Endodermal cell (in vitro differentiated cells): ENCODE measurements at regions not wholly inside any gene's neighbourhood (a gene's known extent, or its start where the extent isn't known, plus 50 kb on each side); places are given as distances from the start of the nearest gene placed in this dataset.

ENCODE experiments used
- DNase-seq: peaks from one replicate; pipeline ENCODE4 v3.0.0-alpha.2; 2017
- H3K27ac ChIP-seq: 2 replicates; pipeline ENCODE4 v1.5.1; 2013; ENCODE audit warnings: mild to moderate bottlenecking, low read depth, low read length, moderate library complexity
- H3K27me3 ChIP-seq: 2 replicates; pipeline ENCODE4 v1.6.1; 2013; ENCODE audit warnings: mild to moderate bottlenecking, low read length, moderate library complexity; ENCODE audit not compliant: insufficient read depth, control insufficient read depth, poor library complexity, severe bottlenecking
- H3K36me3 ChIP-seq: 2 replicates; pipeline ENCODE4 v1.7.0; 2013; ENCODE audit warnings: mild to moderate bottlenecking, low read length, moderate library complexity; ENCODE audit not compliant: control insufficient read depth, insufficient read depth
- H3K4me1 ChIP-seq: one replicate; pipeline ENCODE4 v1.7.0; 2013; ENCODE audit warnings: low read length; ENCODE audit not compliant: control insufficient read depth, insufficient read depth
- H3K4me3 ChIP-seq: 2 replicates; pipeline ENCODE4 v1.5.1; 2013; ENCODE audit warnings: mild to moderate bottlenecking, low read length, moderate library complexity
- H3K9ac ChIP-seq: 2 replicates; pipeline ENCODE4 v1.6.1; 2013; ENCODE audit warnings: mild to moderate bottlenecking, low read length, moderate library complexity; ENCODE audit not compliant: poor library complexity, severe bottlenecking; ENCODE audit errors: extremely low read depth
- H3K9me3 ChIP-seq: 2 replicates; pipeline ENCODE4 v1.6.1; 2013; ENCODE audit warnings: mild to moderate bottlenecking, low read length, moderate library complexity; ENCODE audit not compliant: control insufficient read depth
- H3K27ac Mint-ChIP-seq: 2 replicates; pipeline ENCODE4 v1.8.0; 2020; ENCODE audit warnings: mixed read lengths
- H3K27me3 Mint-ChIP-seq: 2 replicates; pipeline ENCODE4 v1.8.0; 2021; ENCODE audit warnings: mild to moderate bottlenecking, mixed read lengths; ENCODE audit not compliant: insufficient read depth
- H3K36me3 Mint-ChIP-seq: 2 replicates; pipeline ENCODE4 v1.8.0; 2020; ENCODE audit warnings: low read depth, mixed read lengths
- H3K4me1 Mint-ChIP-seq: 2 replicates; pipeline ENCODE4 v1.8.0; 2020; ENCODE audit warnings: mixed read lengths
- H3K4me3 Mint-ChIP-seq: 2 replicates; pipeline ENCODE4 v1.8.0; 2020; ENCODE audit warnings: mild to moderate bottlenecking, moderate library complexity, mixed read lengths
- H3K9me3 Mint-ChIP-seq: 2 replicates; pipeline ENCODE4 v1.8.0; 2020; ENCODE audit warnings: mild to moderate bottlenecking, mixed read lengths
- WGBS, 2 experiments: methylation state at CpG; one replicate each; pipeline versions ENCODE4 v1.1.5 to v1.1.7; 2013; ENCODE audit warnings: missing lambda C conversion rate in 2 of 2, mixed read lengths in 1 of 2; ENCODE audit not compliant: insufficient coverage in 1 of 2, insufficient read length in 1 of 2; 5-methylcytosine and 5-hydroxymethylcytosine counted together
- TF ChIP-seq, protein P1 (sequence below): fragments of 200-600 bp; sonication (generic); conservative IDR thresholded peaks from 2 replicates; pipeline ENCODE4 v1.5.0; 2021; ENCODE audit warnings: antibody characterized with exemption, mild to moderate bottlenecking

GRCh38 chrX:117376460-117376859 is 740.1 kb downstream of the KLHL13 start:
- no peaks in the 10 kb centered on the region for H3K27me3 Mint-ChIP-seq
- Histone ChIP-seq H3K36me3 (no peaks in the 10 kb centered on the region), H3K9ac (no peak overlapping the region), H3K4me1 (no peaks in the 10 kb centered on the region), H3K9me3 (no peaks in the 10 kb centered on the region), H3K4me3 (no peak overlapping the region), H3K27ac (no peak overlapping the region), H3K27me3 (no peaks in the 10 kb centered on the region)
- H3K9me3 Mint-ChIP-seq = no peaks in the 10 kb centered on the region
- no peak overlapping the region for H3K27ac Mint-ChIP-seq
- DNase-seq = no peak
- TF ChIP-seq, protein P1, sequence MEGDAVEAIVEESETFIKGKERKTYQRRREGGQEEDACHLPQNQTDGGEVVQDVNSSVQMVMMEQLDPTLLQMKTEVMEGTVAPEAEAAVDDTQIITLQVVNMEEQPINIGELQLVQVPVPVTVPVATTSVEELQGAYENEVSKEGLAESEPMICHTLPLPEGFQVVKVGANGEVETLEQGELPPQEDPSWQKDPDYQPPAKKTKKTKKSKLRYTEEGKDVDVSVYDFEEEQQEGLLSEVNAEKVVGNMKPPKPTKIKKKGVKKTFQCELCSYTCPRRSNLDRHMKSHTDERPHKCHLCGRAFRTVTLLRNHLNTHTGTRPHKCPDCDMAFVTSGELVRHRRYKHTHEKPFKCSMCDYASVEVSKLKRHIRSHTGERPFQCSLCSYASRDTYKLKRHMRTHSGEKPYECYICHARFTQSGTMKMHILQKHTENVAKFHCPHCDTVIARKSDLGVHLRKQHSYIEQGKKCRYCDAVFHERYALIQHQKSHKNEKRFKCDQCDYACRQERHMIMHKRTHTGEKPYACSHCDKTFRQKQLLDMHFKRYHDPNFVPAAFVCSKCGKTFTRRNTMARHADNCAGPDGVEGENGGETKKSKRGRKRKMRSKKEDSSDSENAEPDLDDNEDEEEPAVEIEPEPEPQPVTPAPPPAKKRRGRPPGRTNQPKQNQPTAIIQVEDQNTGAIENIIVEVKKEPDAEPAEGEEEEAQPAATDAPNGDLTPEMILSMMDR = no peak
- no peak overlapping the region for H3K4me3 Mint-ChIP-seq
- no peaks in the 10 kb centered on the region for H3K36me3 Mint-ChIP-seq
- H3K4me1 Mint-ChIP-seq = peaks cover 27% of the 10 kb centered on the region

DNA sequence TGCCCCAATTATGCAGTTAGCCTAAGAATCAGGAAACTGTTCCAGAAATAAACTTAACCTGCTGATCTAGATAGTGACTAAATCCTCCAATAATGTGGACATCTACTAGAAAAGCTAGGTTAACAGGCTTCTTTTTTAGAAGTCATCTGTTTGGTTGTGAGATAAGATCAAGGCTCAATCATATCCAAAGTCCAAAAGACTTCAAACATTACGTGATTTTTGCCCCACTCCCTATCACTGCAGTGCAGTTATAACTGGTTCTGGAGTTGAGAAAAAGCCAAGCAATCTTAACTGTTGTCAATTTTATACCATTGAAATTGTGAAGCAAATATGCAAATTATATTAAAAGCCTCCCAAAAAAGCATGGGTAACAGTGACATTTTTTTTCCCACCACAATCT is 781.4 kb downstream of the KLHL13 start:
- Histone ChIP-seq H3K4me1 (no peaks in the 10 kb centered on the region), H3K9me3 (peaks cover under 1% of the 10 kb centered on the region), H3K27ac (no peak overlapping the region), H3K27me3 (no peaks in the 10 kb centered on the region), H3K9ac (no peak overlapping the region), H3K4me3 (no peak overlapping the region), H3K36me3 (no peaks in the 10 kb centered on the region)
- Mint-ChIP-seq H3K4me1 (no peaks in the 10 kb centered on the region), H3K4me3 (no peak overlapping the region), H3K27ac (no peak overlapping the region), H3K9me3 (peaks cover under 1% of the 10 kb centered on the region), H3K27me3 (no peaks in the 10 kb centered on the region), H3K36me3 (no peaks in the 10 kb centered on the region)
- no peak for DNase-seq
- no CpG with 5 or more reads among the region's 1 CpG for WGBS, 2 experiments
- TF ChIP-seq, protein P1 = no peak

DNA sequence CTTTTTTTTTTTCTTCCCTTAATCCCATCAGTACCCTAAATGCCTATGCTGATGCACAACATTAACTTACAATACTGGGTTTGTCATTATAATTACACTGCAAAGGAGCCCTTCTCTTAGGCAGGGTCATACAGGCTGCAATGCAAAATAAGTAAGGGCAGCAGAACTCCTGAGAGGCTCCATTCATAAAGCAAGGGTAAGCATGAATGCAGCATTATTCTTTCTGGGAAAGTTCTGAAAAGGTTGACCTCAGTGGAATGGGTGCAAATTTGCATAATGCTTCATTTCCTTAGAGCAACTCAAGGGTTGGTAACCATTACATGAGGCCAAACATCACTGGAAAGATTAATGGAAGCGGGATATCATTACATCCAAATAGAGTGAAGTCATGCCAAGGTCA is 789.2 kb downstream of the KLHL13 start:
- Histone ChIP-seq H3K4me3 (no peak overlapping the region), H3K27ac (peak overlapping the region; percentile 44), H3K4me1 (no peaks in the 10 kb centered on the region), H3K9ac (no peak overlapping the region), H3K27me3 (no peaks in the 10 kb centered on the region), H3K9me3 (peaks cover 12% of the 10 kb centered on the region), H3K36me3 (no peaks in the 10 kb centered on the region)
- H3K36me3 Mint-ChIP-seq = peaks cover 2% of the 10 kb centered on the region
- H3K4me3 Mint-ChIP-seq = no peak overlapping the region
- TF ChIP-seq, protein P1 = no peak
- 40 to 67% methylated on average over 1 of the region's 1 CpG for WGBS, 2 experiments
- no peaks in the 10 kb centered on the region for H3K4me1 Mint-ChIP-seq
- no peak overlapping the region for H3K27ac Mint-ChIP-seq
- H3K27me3 Mint-ChIP-seq = peaks cover 3% of the 10 kb centered on the region
- no peak for DNase-seq
- H3K9me3 Mint-ChIP-seq = peaks cover 27% of the 10 kb centered on the region
